HCT116 (cell line): ENCODE measurements at regions not wholly inside any gene's neighbourhood (a gene's known extent, or its start where the extent isn't known, plus 50 kb on each side); places are given as distances from the start of the nearest gene placed in this dataset.

Source experiments
- CBX3 ChIP-seq: IDR thresholded peaks from 2 replicates; pipeline ENCODE4 v1.6.1; 2012; ENCODE audit warnings: low read depth
- ELF1 ChIP-seq: IDR thresholded peaks from 2 replicates; pipeline ENCODE4 v1.6.1; 2012; ENCODE audit warnings: low read depth, borderline replicate concordance
- EZH2 ChIP-seq: fragments of 200-600 bp; sonication (generic); IDR thresholded peaks from 2 replicates; pipeline ENCODE4 v1.6.1; 2017; ENCODE audit warnings: antibody characterized with exemption, mixed run types
- POLR2A ChIP-seq: IDR thresholded peaks from 2 replicates; pipeline ENCODE4 v1.7.0; 2011; ENCODE audit warnings: borderline replicate concordance; ENCODE audit not compliant: insufficient read depth, insufficient read length; ENCODE audit errors: extremely low read depth
- POLR2AphosphoS5 ChIP-seq: IDR thresholded peaks from 2 replicates; pipeline ENCODE4 v1.6.1; 2011; ENCODE audit warnings: mild to moderate bottlenecking, low read depth, low read length, moderate library complexity
- SP1 ChIP-seq: IDR thresholded peaks from 2 replicates; pipeline ENCODE4 v1.6.1; 2012; ENCODE audit warnings: low read depth
- ZFX ChIP-seq: fragments of 450-650 bp; IDR thresholded peaks from 2 replicates; pipeline ENCODE4 v1.6.1; 2017
- ZNF274 ChIP-seq: fragments of 200-500 bp; sonication (Bioruptor generic); IDR thresholded peaks from 2 replicates; pipeline ENCODE4 v1.6.1; 2014; ENCODE audit warnings: mild to moderate bottlenecking, low read depth, low read length, inconsistent platforms
- TF ChIP-seq, protein P1 (sequence below), 3 experiments: fragments of 200-600 bp in 1 of 3; sonication (generic) in 1 of 3; IDR thresholded peaks in 2 of 3; conservative IDR thresholded peaks in 1 of 3; 2 replicates each; pipeline ENCODE4 v1.5.1; 2012 to 2017; ENCODE audit warnings: low read depth in 2 of 3, low read length in 2 of 3, antibody characterized with exemption in 1 of 3, borderline replicate concordance in 1 of 3, control low read depth in 1 of 3, mild to moderate bottlenecking in 1 of 3, mixed read lengths in 1 of 3, mixed run types in 1 of 3, moderate library complexity in 1 of 3; ENCODE audit not compliant: insufficient read depth in 1 of 3

DNA sequence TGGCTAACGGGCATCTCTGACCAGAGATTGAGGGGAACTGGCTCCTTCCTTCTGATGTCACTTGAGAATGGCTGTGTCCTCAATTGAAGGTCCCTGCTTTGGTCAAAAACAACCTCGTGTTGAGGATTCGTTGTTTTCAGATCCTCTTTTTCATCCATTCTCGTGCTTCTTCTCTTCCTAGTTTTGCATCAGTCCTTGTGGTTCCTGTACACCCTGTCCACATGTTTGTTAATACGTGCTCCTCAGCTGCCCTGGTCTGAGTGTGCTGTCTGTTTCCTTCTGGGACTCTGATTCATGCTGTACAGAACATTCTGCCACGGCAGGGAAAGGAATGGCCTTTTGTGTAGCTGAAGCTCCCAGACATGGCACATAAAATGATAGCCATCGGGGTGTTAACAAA, 863.2 kb upstream of the GOT2 start:
- TF ChIP-seq POLR2A (no peak), EZH2 (no peak), POLR2AphosphoS5 (no peak), ZNF274 (no peak), SP1 (no peak), CBX3 (no peak), ZFX (no peak), ELF1 (no peak)
- TF ChIP-seq, protein P1, sequence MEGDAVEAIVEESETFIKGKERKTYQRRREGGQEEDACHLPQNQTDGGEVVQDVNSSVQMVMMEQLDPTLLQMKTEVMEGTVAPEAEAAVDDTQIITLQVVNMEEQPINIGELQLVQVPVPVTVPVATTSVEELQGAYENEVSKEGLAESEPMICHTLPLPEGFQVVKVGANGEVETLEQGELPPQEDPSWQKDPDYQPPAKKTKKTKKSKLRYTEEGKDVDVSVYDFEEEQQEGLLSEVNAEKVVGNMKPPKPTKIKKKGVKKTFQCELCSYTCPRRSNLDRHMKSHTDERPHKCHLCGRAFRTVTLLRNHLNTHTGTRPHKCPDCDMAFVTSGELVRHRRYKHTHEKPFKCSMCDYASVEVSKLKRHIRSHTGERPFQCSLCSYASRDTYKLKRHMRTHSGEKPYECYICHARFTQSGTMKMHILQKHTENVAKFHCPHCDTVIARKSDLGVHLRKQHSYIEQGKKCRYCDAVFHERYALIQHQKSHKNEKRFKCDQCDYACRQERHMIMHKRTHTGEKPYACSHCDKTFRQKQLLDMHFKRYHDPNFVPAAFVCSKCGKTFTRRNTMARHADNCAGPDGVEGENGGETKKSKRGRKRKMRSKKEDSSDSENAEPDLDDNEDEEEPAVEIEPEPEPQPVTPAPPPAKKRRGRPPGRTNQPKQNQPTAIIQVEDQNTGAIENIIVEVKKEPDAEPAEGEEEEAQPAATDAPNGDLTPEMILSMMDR (IDR thresholded peaks at IDR 0.05 in 2 of 3, conservative IDR thresholded peaks at IDR 0.05 in 1 of 3; ENCODE audit: borderline replicate concordance in 1 of 3, insufficient read depth in 1 of 3, low read depth in 2 of 3, low read length in 2 of 3): no peak
